Liver (tissue), 7 donors: ENCODE measurements at regions not wholly inside any gene's neighbourhood (a gene's known extent, or its start where the extent isn't known, plus 50 kb on each side); places are given as distances from the start of the nearest gene placed in this dataset.
"Not testable (repeated sequence)": the region's sequence is repeated elsewhere in the genome, so short reads cannot be mapped to it uniquely, and the experiment has no call there.

Experiments used
- DNase-seq: peaks from one replicate; pipeline ENCODE4 v3.0.0-alpha.2; 2017; ENCODE audit warnings: low spot score
- H3K27ac ChIP-seq, 2 donors: one replicate each; pipeline ENCODE4 v1.7.0; 2013; ENCODE audit warnings: inconsistent platforms in 2 of 2, low read length in 2 of 2, control low read depth in 1 of 2, low read depth in 1 of 2, mild to moderate bottlenecking in 1 of 2
- H3K27me3 ChIP-seq, 4 donors: one replicate each; pipeline versions ENCODE4 v1.6.1 to v1.7.0; 2013; ENCODE audit warnings: low read length in 3 of 4, inconsistent platforms in 1 of 4, mild to moderate bottlenecking in 1 of 4, moderate library complexity in 1 of 4; ENCODE audit not compliant: control insufficient read depth in 4 of 4, insufficient read depth in 4 of 4
- H3K36me3 ChIP-seq, 4 donors: one replicate each; pipeline versions ENCODE4 v1.6.1 to v1.7.0; 2013; ENCODE audit warnings: low read length in 3 of 4, mild to moderate bottlenecking in 3 of 4, low read depth in 1 of 4, moderate library complexity in 1 of 4; ENCODE audit not compliant: control insufficient read depth in 4 of 4, insufficient read depth in 3 of 4
- H3K4me1 ChIP-seq, 4 donors: one replicate each; pipeline versions ENCODE4 v1.6.1 to v1.7.0; 2013; ENCODE audit warnings: low read length in 3 of 4, mild to moderate bottlenecking in 3 of 4, moderate library complexity in 1 of 4; ENCODE audit not compliant: control insufficient read depth in 4 of 4, insufficient read depth in 4 of 4
- H3K4me3 ChIP-seq, 3 donors: one replicate each; pipeline versions ENCODE4 v1.6.1 to v1.7.0; 2013; ENCODE audit warnings: low read length in 3 of 3, control low read depth in 1 of 3, low read depth in 1 of 3, mild to moderate bottlenecking in 1 of 3
- H3K9ac ChIP-seq, 2 donors: one replicate each; pipeline ENCODE4 v1.7.0; 2013; ENCODE audit warnings: low read length in 2 of 2, mild to moderate bottlenecking in 2 of 2, moderate library complexity in 2 of 2, control low read depth in 1 of 2, low read depth in 1 of 2
- H3K9me3 ChIP-seq, 4 donors: one replicate each; pipeline versions ENCODE4 v1.6.1 to v1.7.0; 2013; ENCODE audit warnings: low read length in 3 of 4; ENCODE audit not compliant: control insufficient read depth in 4 of 4
- ATF3 ChIP-seq: IDR thresholded peaks from 2 replicates; pipeline ENCODE4 v1.6.1; 2016; ENCODE audit warnings: antibody characterized with exemption
- EGR1 ChIP-seq, 2 donors: IDR thresholded peaks; 2 replicates each; pipeline ENCODE4 v1.6.1; 2016 to 2018; ENCODE audit warnings: antibody characterized with exemption in 2 of 2, low read depth in 2 of 2
- HNF4A ChIP-seq, 2 donors: conservative IDR thresholded peaks; 2 replicates each; pipeline ENCODE4 v1.6.1; 2016; ENCODE audit warnings: antibody characterized with exemption in 2 of 2, mild to moderate bottlenecking in 2 of 2
- REST ChIP-seq: IDR thresholded peaks from 2 replicates; pipeline ENCODE4 v1.6.1; 2016; ENCODE audit warnings: antibody characterized with exemption, mild to moderate bottlenecking
- ZBTB33 ChIP-seq: IDR thresholded peaks from 2 replicates; pipeline ENCODE4 v1.6.1; 2016; ENCODE audit warnings: antibody characterized with exemption
- WGBS: extraction: QIAGEN DNeasy Blood & Tissue Kit; methylation state at CpG from one replicate; pipeline ENCODE4 v1.1.7; 2013; 5-methylcytosine and 5-hydroxymethylcytosine counted together
- donor health status: healthy.
- donor health status: healthy.
- donor health status: healthy.
- donor health status: healthy.

GRCh38 chr5:72586788-72587530 lies 79.7 kb upstream of the ZNF366 start:
- Histone ChIP-seq H3K36me3 (no peaks in the 10 kb centered on the region), H3K9me3 (no peaks in the 10 kb centered on the region), H3K27me3 (peaks cover 0 to 2% (median under 1%) of the 10 kb centered on the region in 4 donors), H3K4me3 (no peak overlapping the region), H3K4me1 (no peaks in the 10 kb centered on the region), H3K9ac (no peak overlapping the region), H3K27ac (no peak overlapping the region)
- DNase-seq: no peak
- no peak for TF ChIP-seq REST
- TF ChIP-seq ZBTB33: no peak
- no peak for TF ChIP-seq ATF3
- WGBS: 93% methylated on average over 3 of the region's 3 CpGs

- 58% methylated on average over 3 of the region's 3 CpGs for WGBS
- Histone ChIP-seq H3K27ac (no peak overlapping the region), H3K27me3 (peaks cover 0 to 2% (median 0%) of the 10 kb centered on the region in 4 donors), H3K36me3 (no peaks in the 10 kb centered on the region), H3K9ac (no peak overlapping the region), H3K4me1 (no peaks in the 10 kb centered on the region), H3K4me3 (no peak overlapping the region), H3K9me3 (no peaks in the 10 kb centered on the region)
- no peak for DNase-seq
- TF ChIP-seq HNF4A (conservative IDR thresholded peaks at IDR 0.05): no peak
- TF ChIP-seq EGR1 (IDR thresholded peaks at IDR 0.05; ENCODE audit: low read depth in 2 of 2): no peak
Observed at GRCh38 chr5:72584466-72584865, 77.3 kb upstream of the ZNF366 start.

GRCh38 chr5:72579290-72579689 lies 72.1 kb upstream of the ZNF366 start:
- not testable (repeated sequence) for H3K4me3 ChIP-seq, H3K36me3 ChIP-seq, H3K4me1 ChIP-seq, H3K27ac ChIP-seq, H3K9ac ChIP-seq, H3K9me3 ChIP-seq, DNase-seq, H3K27me3 ChIP-seq
- 94% methylated on average over 2 of the region's 2 CpGs for WGBS
